ENCODE measurements at regions not wholly inside any gene's neighbourhood (a gene's known extent, or its start where the extent isn't known, plus 50 kb on each side); places are given as distances from the start of the nearest gene placed in this dataset.
"Not testable (repeated sequence)": the region's sequence is repeated elsewhere in the genome, so short reads cannot be mapped to it uniquely, and the experiment has no call there.

DNA sequence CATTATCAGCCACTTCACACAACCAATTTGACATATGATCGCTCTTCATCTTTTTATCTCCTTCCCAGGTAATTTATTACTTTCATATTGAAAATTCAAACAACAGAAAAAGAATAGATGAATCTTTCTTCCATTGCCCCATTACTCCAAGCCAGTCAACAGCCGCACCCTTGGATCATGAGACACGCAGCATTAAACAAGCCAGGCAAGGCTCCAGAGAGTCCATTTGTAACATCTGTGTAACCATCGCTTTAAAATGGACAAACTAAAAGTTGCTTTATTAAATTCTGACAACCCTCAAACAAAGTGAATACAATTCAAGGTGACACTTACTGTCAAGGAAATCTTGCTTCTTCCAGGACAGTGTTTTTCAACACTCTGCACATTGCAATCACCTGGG is 200.3 kb downstream of the EPM2A start:
- no peak for DNase-seq (ENCODE audit: low read depth)

DNA sequence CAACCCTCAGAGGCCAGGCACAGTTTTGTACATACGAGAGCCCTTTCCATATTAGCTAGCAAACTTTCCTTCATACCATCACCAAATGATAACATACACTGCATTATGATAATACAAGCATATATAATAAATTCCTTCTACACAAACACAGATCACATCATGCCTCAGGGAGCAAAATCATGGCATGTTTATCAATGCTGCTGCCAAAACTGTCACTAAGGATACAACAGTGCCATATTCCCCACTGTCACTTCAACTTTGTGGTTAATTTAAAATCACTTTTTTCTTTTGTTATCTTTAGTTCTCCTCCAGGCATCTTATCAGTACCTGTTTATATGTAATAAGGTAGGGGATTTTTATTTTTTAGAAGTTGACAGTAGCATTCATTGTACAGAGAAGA is 196.3 kb downstream of the EPM2A start:
- DNase-seq (ENCODE audit: low read depth): no peak

DNA sequence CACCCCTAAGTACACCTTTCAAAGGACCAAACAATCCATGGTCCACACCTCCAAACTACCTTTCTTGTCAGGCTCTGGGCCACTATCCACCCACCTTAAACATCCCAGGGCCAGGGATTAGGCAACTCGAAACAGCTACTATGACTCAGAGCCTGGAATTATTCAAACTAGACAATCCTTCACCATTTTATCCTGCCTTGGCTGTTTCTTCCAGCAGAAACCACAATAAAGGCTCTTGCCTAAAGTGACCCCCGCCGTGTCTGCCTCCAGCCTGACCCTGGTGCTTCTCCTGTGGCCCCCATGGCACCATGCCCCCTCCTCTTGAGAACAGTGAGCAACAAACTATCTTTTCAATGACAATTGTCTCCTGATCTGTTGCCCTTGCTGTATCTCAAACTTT is 195.5 kb downstream of the EPM2A start:
- DNase-seq (ENCODE audit: low read depth): peak; percentile 63

DNA sequence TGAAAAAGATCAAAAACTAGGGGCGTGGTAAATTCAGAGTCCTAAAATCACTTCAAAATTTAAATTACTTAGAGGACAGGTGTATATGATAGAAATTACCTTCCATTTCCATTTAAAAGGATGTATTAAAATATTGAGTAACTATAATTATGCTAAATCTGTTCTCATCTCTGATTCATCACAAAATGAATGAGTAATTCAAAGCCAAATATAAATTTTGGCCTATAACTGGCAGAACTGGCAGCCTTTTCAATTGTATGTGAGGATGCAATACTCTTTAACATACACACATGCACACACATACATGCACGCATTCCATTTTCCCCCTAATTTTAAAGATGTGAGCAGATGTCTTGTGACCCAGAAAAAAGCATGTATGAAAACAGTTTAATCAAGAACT is 194.6 kb downstream of the EPM2A start:
- DNase-seq (ENCODE audit: low read depth): no peak

DNA sequence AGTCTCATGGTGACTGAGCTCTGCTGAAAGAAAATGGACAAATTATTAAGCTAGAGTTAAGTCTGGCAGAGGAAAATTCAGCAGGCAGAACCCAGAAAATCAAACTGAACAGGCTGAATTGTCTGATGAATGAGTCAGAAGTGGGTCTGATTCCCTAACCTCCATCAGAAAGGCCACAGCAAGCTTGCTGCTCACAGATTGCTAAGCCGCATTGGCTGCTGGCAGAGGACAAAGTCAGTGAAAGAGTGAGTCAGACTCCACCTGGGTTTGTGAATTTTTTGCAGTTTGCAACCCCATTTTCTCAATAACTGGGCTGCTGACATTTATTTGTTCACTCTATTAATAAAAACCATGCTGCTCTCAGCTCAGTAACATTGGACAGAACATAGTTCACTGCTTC is 191.3 kb downstream of the EPM2A start:
- peak; percentile 90 for DNase-seq (ENCODE audit: low read depth)

DNA sequence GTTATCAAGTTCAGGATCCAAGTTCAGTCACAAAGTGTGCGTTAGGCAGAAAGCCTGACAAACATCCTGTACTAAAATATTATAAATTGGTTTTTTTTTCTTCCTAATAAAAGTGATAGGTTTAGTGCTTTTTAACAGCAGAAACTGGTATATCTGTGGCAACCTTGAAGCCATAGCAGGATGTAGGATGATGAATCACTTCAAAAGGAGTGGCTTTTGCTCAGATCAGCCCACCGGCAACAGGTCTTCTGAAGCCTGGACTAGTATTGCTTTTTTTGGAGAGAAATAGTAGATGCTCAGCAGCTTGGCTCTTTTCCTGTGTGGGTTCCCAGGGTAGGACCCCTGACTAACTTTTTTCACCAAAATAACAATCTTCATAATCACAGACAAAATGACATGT is 190.8 kb downstream of the EPM2A start:
- peak; percentile 28 for DNase-seq (ENCODE audit: low read depth)

DNA sequence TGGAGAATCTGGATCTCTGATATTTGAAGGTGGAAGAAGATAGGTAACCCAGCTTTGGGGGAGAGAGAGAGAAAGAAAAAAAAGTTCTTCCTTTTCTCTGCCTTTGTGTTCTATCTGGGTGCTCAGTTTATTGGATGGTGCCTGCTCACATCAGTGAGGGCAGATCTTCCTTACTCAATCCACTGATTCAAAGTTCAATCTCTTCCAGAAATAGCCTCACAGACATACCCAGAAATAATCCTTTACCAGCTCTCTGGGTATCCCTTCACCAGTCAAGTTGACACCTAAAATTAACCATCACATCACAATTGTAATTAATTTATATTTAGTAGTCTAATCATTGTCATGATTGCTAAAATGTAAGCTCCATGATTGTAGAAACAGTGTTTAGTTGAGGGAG is 189.1 kb downstream of the EPM2A start:
- DNase-seq (ENCODE audit: low read depth): no peak

DNA sequence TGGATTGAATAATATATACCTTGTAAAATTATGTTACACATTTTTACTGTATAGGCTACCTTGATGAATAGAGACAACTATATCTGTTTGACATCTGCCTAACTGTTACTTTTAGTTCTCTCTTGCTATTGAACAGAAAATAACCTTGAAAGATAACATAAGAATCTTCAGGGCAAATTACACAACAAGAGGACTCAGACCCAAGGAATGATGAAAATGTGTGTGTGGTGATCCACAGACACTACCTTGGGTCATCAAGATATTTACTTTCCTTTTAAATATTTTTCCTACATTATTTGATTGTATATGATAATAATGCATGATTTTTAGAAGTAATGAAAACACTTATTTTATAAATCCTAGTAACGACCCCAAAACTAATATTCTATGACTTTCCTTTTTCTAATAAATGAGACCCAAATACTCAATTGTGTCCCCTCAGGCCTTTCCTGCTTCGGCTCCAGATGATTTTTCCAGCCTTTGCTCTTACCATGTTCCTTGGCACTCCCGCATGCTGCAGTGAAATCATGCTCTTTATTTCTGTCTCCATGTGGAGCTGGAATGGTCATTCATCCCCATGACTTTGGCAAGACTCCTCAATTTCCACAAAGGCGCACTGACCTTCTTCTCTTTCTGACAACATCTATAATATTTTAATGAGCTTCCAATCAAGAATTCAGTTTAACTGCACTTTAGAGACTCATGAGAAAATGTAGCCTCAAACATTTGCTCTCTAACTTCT is 187.6 kb downstream of the EPM2A start:
- DNase-seq (ENCODE audit: low read depth): peak; percentile 74

DNA sequence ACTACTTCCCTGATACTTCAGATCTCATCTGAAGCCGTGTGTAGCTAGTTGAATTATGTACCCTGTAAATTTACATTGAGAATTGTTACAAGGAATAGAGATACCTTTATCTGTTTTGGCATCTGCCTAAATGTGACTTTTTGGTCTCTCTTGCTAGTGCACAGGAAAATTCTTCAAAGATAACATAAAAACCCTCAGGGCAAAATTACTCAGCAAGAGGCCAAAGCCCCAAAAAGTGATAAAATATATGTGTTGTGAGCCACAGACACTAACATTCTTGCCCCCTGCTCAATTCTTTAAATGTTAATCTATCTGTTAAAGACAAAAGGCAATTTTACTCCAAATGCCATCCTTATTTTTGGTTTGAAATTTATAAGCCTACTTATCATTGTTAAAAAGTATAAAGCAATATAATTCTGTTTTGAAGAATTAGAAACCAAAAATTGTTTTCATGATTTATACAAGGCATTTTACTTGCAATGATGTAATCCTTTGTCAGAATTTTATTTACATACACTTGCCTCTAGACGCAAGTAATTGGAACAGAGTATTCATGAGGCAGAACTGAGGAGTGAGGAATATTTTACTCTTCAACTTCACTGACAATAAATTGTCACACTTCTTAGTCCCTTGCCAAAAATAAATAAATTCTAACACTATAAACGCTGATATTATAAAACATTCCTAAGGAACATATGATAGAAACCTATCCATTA is 186.2 kb downstream of the EPM2A start:
- peak; percentile 68 for DNase-seq (ENCODE audit: low read depth)

DNA sequence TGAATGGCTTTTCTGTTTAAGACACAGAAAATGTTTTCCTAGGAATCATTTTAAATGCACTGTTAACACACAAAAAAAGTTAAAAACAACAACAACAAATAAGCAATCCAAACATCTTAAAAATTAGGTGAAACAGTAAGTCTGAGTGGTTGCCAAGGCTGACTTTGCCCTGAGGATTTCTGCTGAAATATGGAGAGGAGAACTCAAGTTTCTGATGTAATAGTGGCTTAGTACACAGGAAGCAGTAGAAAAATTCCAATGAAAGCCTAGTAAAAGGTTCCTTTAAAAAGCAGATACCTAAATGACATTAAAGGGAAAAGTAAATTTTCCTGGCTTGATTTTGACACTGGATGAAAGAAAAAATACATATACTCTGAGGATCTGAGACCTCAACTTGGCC is 184.2 kb downstream of the EPM2A start:
- DNase-seq (ENCODE audit: low read depth): no peak

DNA sequence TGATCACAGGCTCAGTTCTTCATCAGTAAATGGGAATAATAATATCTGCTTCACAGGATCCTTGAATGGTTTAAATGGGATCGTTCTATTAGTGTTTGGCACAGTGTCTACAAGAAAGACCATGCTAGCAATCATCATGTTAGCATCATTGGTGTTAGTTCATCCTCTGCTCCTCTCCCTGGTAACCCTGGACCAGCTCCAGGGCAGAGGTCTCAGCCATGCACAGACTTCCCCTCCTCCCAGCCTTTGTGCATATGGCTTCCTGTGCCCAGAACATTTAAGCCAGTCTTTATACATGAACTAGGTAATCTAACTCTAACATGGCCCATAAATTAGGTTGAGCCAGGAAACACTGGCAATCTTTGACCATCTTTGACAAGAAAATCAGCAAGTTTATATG is 180.2 kb downstream of the EPM2A start:
- no peak for DNase-seq (ENCODE audit: low read depth)

DNA sequence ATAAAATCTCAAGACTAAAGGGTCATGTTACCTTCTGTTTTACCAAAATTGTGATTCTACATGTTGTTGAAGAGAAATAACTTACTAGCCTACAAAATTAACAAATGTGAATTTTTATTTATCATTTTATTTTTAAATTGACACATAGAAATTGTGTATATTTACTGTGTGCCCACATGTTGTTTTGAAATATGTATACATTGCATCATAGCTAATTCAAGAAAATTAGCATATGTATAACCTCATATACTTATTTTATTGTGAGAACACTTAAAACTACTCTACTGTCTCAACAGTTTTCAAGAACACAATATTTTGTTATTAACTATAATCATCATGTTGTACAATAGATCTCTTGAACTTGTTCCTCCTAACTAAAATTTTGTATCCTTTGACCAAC is 177.8 kb downstream of the EPM2A start:
- no peak for DNase-seq (ENCODE audit: low read depth)

DNA sequence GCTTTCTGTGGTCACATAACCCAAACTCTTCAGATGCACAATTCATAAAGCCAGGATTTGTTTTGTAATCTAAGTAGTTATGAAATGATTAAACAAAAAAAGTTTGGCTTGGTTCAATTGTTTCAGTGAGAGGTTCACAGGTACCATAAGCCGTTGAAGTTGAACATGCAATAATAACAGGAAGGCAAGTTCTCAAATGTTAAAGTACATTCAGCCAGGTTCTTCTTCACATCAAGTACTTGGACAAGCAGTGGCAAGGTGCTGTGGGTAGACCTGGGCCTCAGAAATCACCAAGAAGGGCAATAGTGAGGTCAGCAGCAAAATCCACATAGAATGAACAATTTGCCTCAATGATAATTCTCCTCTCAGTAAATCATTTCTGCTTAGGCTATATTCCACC is 175.5 kb downstream of the EPM2A start:
- no peak for DNase-seq (ENCODE audit: low read depth)

DNA sequence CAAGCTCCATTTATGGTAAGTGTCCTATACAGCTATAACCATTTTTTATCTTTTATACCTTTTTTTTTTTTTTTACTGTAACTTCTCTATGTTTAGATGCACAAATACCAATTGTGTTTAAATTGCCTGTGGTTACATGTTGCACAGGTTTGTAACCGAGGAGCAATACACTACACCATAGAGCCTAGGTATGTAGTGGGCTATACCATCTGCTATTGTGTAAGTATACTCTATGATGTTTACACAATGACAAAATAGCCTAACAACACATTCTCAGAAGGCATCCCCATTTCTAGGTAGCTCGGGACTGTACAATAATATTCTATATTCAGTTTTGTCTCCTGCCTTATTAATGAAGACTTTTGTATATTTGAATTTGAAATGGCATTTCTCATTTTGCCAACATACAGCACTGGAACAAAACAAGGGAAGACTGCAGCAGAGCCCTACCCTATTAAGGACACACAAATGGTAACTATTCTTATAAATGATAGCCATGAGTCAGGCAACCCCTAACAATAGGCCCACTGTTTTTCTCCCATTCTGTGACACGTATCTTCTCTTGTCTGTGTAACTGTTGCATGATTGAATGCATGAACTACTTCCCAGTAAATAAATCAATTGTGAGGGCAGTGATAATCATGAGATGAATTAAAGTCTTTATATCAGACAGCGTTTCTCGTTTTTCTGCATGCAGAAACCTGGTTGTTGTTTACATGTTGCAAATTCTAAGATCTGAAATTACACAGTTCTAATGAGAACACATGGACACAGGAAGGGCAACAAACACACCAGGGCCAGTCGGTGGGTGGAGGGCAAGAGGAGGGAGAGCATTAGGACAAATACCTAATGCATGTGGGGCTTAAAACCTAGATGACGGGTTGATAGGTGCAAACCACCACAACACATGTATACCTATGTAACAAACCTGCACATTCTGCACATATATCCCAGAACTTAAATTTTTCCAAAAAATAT is 173.9 kb downstream of the EPM2A start:
- peak; percentile 53 for DNase-seq (ENCODE audit: low read depth)

DNA sequence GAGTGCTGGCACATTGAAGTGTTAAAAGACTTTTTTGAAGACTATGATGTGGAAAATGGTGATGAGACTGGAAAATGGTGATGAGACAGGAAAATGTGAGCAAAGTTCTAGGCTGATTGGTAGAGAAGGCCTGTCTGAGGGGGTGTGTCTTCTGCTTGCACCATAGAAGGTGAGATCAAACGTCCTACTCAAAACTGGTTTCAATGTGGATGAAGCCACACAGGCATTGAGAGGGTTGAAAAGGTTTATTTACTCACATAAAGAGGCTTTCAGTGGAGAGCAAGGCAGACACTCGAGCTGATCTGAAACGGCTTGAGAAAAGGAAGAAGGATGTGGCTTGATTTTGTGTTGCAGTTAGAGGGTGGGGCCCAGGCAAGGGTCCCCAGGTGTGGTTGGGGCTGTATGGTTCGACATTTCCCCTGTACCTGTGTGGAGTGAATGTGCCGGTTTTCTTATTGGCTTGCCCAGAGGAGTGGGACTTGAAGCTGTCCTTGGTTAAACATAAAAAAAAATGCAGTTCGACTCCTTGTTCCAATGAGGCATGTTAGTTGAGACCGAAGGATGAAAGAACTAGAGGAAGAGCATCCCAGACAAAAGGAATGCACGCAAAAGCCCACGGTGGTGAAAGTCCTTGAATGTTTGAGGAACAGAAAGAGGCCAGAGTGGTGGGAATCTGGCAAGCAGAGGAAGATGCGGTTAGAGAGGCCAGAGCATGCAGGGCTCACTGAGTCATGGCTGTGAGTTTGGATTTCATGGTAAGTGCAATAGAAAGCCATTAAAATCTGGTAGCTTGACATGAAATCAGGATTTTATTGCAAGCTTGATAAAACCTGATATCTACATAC is 172.3 kb downstream of the EPM2A start:
- DNase-seq (ENCODE audit: low read depth): peak; percentile 70

DNA sequence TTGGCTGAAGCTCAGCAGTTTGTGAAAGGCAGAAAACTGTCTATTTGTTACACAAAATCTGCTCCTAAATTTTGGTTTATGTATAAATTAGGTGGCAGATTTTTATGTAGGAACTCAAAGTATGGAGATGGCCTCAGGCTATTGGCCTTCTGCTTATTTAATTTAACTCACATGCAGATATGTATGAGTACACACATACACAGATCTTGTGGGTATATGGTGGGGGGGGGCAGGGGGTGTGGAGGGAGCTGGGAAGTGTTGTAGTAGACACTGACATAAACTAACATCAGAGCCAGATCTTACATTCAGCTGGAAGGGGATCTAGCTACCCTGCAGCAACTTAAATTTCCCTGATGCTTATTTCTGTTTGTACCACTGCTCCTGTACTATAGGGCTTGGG is 170.8 kb downstream of the EPM2A start:
- no peak for DNase-seq (ENCODE audit: low read depth)

DNA sequence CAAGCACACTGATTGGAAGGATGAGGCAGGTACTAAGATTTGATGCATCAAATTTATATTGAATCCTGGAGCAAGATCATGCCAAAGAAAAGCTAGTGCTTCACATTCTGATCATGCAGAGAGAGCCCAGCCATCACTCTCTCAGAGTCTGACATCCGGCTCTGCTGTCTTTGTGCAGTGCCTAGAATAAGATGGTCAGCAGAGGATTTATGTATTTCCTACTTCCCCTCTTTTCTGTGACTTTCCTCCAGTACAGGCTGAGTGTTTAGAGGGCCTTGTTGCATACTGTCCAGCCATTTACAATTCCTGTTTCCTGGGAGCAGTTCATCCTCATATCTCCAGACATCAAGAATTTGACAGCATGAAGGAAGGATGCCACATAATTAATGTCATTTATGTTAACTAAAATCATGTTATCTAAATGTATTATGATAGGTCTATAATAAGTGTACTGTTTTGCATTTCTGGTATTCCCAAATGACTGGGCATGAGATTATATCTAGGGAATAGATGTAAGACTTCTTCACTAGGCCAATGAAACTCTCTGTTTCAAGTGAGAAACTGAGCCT is 167.6 kb downstream of the EPM2A start:
- DNase-seq (ENCODE audit: low read depth): no peak

DNA sequence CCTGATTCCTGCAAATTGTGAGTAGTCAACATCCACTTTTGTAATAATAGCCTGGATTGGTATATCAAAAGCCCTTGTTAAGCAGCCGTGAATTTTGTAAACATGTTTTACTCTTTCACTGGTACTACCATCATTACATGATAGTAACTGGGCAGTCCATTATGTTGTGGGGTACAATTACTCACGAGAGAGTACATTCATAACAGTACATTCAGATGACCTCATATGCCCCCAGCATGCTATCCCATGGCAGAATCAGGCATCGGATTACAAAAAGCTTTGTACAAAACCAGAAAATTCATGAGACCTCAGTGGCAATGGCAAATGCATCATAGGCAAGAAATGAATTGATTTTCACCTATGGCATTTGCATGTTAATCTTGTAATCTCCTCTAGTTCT is 166.2 kb downstream of the EPM2A start:
- peak; percentile 58 for DNase-seq (ENCODE audit: low read depth)

DNA sequence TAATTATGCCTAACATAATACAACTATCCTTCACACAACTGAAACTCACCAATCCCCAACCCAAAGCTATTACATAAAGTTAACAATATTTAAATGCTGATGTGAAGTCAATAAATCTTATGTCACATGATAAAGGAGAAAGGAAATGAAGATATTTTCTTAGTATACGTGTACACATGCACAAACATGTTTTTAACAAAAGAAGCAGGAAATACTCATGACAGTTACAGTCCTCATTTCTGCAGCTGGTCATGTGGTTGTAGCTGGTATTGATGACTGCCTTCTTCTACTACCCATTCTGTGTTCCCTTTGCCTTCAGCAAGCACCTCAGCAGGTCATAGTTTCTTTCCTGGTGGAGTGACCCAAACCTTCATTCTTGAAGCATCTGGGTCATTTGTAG is 165.0 kb downstream of the EPM2A start:
- DNase-seq (ENCODE audit: low read depth): not testable (repeated sequence)

DNA sequence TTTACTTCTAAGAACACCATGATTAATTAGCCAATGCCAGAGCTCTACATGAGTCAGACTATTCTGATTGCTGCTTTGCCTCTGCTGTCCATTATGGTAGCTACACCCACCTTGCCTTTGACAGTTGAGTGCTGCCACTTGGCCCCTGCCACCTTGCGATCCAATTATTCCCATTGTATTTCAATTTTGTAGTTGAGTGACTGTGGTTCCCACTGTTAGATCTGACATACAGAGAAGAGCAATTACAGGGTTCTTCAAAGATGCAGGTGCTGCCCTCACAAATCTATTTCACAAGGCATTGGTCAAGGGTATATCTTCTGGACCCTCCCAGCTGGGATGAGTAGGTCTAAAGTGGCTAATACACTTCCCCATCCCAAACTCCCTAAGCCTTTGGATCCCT is 161.1 kb downstream of the EPM2A start:
- DNase-seq (ENCODE audit: low read depth): not testable (repeated sequence)

All from RPMI7951 (cell line).